ENCODE measurements at regions not wholly inside any gene's neighbourhood (a gene's known extent, or its start where the extent isn't known, plus 50 kb on each side); places are given as distances from the start of the nearest gene placed in this dataset.

DNA sequence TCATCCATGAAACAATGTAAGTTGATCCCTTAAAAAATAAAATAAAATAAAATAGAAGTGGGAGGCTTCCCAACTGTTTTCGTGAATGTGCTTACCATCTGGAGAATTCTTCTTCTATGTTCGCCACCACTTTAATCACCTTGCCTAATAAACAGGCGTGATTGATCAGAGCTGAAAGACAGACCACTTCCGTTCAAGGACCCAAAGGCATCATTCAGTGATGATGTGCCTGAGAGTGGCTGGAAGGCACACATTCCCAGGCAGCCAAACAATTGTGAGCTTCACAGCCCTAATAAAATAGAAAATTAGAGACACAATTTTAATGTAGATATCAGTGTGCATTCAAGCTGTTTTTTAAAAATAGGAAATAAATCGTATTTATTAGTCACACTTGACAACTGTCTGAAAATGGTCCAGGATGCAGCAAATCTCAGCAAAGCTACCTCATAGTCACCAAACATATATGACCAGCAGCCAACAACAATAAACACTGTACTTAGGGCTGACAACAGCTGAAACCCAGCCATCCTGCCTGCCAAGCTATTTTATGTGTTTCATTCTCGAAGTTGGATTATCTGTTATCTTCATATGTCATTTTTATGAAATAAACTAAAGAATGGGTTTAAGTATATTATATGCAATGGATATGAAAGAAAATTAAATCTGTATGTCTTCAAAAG, 163.2 kb upstream of the FAM9B start:
- no peak for DNase-seq

DNA sequence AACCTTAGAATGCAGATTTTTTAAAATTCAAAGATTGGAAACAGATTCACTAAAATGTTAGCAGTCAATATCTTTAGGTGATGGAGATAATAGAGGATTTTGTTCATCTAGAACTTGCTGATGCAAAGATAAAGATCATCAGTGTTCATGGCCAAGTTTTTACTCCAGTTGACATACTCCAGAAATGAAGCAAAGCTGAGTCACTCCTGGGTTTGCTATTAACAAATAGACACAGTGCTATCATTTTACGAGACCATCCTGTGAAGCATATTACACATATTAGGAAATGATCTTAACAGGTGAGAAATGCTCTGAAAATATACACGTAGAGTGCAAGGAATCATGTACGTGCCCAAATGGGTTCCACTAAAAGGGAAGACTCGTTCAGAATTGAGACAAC, 170.6 kb upstream of the FAM9B start:
- DNase-seq: no peak

DNA sequence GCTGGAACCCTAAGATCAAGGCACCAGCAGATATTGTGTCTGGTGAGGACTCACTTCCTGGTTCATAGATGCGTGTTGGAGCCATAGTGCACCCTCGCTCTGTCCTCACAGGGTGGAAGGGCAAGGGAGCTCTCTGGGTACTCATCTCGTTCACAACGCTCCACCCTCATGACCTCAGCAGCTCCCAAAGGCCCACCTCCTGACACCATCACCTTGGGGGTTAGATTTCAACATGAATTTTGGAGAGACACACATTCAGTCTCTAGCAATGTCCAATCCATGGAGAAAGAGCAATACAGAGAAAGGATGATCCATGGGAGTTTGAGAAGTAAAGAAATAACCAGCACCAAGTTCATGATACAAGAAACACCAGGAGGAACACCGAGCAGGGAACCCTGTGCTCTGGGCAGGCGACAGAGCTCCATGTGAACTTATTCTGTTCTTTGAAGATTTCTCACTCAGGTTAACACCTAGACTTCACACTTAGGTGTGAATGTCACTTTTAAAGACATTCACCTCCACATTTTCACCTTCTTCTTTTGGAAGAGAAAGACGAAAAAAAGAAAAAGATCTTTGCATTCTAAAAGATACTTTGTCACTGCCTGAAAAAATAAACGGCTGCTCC, 171.8 kb upstream of the FAM9B start:
- DNase-seq: no peak

DNA sequence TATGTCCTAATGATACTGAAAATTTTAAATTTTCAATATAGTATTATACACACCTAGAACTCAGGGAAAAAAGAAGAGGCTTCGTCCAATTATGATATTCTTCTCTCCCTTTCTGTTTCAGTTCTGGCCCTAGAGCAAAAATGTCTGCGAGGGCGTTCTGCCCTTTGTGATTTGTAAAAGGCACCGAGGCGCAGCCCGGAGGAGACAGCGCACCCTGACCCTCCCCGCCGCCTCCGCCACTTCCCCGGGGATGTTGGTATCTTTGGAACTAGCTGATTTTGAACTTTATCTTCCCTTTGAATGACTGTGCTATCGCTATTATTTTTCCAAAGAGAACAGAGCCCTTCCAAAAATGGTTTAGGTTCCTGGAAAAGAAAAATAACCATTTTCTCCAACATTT, 173.2 kb upstream of the FAM9B start:
- DNase-seq: no peak

DNA sequence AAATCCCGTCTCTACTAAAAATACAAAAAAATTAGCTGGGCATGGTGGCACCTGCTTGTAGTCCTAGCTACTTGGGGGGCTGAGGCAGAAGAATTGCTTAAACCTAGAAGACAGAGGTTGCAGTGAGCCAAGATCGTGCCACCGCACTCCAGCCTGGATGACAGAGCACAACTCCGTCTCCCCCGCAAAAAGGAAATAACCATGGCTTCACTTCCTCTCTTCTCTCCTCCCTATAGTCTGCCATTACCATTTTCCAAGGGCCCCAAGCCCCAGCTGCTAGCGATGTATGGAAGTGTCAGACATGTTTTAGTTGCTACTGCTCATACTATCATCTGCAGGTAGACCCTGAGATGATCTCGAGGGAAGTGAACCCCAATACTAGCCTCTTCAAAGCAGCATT, 177.3 kb upstream of the FAM9B start:
- DNase-seq: peak in 1 of 2 donors; percentile 1

DNA sequence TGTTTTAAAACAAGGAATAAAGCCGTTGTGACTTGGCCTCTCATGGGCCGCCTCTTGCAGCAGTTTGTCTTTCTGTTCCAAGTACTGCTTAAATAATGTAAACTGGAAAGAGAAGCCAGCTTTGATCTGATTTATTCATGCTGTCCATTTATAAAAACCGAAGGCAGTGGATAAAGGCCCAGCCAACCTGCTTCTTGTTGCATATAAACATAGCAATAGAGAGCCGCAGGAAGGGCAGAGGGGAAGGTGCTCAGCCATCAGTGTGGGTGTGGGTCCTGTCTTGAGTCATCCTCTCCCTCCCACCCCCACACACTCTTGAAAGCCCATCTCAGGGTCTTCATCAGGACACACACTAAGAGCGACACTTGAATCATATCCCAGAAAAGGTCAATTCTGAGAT, 187.9 kb upstream of the FAM9B start:
- DNase-seq: no peak

DNA sequence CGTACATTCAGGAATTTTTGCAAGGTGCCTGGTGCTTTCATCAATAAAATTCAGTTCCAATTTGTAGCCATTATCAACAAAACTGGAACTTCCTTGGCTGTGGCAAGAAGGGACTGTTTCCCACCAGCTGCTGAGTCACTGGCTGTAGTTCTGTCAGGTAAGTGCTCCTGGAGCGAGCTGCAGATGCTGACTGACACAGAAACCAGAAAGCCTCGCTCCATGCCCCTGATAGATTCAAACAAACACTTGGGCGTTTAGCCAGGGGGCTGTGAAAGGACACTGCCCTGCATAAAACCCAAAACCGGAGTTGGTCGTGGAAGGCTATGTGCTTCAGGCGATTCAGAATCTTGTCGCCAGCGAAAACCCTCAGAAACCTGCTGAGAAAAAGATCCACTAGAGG, 188.4 kb upstream of the FAM9B start:
- DNase-seq: no peak

DNA sequence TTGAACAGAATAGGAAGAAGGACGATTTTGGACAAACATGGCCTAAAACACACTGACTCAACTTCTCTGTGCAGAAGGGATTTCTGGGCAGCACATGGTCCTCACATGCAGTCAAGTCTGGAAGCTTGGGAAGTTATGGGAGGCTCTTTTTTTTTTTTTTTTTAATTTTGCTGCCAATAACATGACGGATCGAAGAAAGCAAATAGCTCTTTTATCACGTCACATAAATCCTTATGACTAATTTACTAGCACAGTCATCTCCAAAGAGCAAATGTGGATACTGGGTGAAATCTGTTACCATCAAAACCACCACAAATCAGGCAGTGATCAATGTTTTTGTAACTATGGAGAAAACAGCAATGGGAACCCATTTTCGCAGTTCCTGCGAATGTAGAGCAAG, 193.3 kb upstream of the FAM9B start:
- DNase-seq: no peak

DNA sequence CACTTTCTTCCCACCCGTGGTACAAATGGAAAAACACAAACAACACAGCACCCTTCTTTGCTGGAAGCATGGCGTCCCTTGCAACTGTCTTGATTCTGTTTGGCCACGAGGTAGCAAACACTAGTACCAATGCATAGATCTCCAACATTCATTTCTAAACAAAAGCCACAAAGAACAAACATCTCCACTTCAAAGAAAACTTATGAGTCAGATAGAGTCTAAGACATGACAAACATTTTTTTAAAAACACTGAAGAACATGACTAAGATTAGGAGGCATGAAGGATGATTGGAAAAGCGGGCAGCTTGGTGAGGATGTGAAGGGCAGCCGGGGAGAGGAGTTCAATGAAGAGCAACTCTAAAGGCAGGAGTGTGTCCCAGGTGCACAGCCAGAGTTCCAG, 197.6 kb upstream of the FAM9B start:
- DNase-seq: no peak

DNA sequence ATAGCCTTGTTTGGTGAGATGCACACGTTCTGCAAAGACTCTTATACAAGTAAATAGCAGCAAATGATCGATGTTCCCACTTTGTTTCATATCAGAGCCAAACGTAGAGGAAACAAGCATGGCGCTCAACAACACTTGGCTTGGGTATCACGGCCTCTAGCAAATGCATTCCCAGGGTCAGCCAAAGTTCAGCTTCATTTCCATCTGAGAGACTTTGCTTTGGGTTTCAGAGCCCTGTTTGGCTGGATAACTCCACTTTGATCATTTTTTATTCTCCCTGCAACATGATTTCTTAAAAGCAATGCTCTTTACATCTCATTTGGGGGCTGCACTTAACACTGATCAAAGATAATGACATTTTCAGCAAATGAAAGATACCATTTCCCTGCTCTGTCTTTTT, 199.2 kb upstream of the FAM9B start:
- DNase-seq: no peak

DNA sequence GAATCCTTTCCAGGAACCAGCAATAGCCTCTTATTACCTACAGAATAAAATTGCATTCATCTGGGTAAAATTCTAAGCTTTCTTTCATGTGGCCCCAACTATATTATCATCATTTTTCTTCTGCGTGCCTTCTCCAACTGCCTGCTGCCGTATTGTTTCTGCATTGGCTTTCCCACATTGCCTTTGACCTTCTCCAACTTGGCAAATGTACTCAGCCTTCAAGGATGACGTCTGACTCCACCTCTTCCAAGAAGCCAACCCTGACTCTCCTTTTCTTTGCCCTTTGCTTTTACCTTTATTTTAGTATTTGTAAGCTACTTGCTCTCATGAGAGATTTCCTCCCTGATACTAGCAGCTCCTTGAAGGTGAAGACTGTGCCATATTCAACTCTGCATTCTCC, 200.4 kb upstream of the FAM9B start:
- DNase-seq: no peak

DNA sequence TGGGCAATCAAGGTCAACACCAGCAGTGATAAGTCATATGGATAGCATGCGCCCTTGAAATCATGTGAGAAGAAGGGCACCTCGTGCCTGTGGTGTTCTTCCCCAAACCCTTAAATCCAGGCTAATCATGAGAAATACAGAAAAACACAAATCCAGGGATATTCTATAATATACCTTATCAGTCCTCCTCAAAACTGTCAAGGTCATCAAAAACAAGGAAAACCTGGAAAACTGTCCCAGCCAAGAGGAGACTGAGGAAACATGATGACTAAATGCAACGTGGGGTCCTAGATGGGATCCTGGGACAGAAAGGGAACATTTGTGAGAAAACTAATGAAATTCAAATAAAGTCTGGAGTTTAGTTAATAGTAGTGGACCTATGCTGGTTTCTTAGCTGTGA, 201.8 kb upstream of the FAM9B start:
- DNase-seq: no peak

DNA sequence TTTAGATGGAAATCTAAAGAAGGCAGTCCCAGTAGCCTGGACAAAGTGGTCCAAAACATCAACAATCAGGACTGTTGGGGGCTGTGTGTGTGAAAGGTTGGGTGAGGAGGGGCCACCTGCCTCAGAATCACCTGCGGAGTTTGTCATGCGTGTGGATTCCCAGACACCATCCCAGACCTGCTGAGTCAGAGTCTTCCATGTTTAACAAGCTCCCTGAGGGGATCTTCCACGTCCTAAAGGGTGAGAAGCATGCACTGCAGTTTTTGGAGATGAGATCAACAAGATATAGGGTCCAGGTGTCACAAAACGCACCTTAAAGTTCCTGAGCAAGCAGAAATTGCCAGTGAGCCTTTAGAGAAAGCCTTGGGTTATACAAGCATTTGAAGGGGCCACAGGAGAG, 207.0 kb upstream of the FAM9B start:
- no peak for DNase-seq

DNA sequence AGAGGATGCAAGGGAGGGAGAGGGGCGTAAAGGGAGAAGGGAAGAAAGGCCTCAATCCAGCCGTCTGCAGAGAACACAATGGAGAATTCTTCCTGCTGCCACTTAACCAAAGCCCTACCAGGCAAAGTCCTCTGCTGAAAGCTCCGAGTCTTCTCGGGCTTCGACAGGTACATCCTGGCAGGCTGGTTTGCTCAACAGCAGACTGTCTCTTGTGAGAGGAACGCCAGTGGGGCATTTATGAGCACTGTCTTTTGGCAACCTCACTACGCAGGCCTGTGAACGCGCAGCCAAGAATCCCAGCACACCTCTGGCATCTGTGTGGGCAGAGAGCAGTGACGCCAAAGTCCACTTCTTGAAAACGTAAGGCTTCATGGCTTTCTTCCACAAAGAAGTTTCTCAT, 207.5 kb upstream of the FAM9B start:
- DNase-seq: no peak

DNA sequence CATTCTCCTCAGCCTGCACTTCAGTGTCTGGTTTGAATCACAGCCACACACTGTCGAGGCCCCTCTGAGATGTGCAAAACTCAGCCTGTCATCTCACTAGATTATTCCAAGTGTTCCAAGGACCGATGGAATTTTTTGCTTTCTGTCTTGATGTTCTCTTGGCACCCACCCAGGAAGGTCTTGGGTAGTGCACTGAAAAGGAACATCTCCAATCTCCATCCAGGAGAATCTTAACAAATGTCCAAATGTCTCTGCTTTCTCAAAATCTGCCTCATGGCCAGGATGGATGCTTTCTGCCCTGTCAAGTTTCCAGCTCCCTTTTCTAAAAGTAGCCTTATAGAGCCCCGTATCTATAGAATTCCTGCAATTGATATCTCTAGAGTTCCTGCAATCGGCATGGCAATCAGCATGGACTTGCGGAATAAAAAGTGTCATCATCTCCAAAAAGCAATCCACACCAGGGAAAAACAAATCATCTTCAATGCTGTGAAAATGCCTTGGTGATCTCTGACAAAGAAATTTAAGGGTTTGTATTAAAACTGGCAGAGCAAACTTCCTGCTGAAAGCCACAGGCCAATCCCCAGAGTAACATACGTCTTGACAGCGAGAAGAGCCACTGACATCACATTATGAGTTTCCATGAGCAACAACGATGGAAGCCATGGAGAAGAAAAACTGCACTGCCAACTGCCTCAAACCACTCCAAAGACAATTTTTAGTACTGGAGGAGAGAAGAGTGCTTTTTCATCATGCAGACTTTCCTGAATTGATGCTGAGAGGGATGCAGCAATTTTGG, 215.3 kb upstream of the FAM9B start:
- no peak for DNase-seq

DNA sequence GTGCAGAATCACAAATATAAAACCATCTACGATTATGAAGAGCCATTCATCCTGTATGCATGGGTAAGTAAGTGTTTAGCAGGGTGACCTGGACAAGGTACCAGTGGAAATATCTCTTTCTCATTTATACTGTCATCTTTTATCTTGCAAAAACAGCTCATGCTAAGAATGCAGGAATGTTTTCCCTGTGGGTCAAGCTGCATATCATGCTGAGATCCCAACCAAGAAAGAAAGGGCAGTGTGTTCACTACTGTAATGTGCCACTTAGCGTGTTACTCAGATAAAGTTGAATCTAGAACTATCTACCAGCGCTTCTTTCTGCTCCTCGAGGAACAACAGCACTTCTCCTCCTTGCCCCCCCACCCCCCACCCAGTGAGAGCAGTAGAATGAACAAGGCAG, 212.7 kb upstream of the TBL1X start:
- no peak for DNase-seq

DNA sequence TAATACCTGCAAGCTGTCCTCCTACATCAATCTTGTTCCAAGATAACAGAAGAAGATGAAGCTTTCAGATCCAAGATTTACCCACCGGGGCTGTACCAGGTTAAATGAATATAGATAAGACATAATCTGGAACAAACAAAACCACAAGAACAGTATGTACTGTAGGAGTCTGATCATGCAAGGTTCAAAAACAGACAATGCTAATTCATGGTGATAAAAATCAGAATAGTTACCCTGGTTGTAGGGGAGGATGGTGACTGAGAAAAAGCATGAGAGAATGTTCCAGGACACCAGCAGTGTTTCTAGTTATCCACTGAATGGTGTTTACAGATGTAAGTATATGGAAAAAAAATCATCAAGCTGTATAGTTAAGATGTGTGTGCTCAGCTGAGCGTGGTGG, 211.6 kb upstream of the TBL1X start:
- no peak for DNase-seq

DNA sequence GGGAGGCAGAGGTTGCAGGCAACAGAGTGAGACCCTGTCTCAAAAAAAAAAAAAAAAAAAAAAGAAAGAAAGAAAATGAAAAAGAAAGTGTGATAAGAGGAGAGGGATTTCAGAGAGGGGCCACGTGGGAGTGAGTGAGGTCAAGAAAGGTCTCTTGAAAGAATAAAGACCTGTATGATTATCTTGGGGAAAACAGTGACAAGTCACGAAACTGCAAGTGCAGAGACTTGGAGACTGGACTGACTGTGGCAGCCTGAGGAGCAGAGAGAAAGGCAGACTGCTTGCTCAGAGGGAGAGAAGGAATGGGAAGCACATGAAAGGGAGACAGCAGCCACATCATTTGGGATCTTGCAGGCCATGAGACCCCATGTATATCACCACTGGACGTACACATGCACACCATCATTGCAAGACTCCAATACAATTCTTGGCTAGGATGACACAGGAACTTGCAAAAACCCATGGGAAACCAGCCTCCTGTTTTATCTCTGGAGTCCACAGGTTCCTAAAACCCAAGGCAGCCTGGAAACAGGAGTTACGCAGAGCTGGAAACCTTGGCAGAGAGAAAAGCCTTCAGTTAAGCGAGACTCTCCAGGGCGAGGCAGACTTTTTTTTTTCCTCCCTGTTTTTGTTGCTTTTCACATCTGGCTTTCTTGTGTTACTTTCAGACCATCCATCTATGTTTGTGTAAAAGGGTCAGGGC, 207.0 kb upstream of the TBL1X start:
- DNase-seq: no peak

DNA sequence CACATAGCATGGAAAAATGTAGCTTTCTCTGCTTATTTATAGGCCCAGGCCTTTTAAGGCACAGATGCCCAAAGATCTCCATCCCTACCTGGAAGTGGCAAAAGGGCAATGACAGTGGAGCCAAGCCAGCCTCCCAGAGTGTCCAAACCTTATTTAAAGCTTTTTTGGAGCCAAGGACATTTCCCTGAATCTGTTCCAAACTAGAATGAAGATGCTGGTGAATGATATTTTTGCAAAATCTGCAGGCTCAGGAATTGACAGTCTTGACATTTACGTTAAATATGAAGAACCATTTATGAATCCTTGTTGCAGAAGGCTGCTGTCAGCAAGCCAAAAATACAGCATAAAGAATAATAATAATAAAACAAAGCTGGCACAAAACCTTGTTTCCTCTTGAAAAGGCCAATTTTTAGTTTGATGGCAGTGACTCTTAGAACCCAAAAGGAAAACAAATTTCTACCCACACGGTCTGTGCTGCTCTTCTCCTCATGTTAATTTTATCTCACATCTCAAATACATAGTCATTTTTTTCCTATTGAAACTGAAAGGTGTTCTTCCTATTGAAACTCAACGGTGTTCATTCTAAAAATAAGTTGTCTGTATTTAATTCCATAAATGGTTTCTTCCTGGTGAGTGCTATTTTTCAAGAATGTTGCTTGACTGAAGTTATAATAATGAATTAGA, 206.3 kb upstream of the TBL1X start:
- DNase-seq: no peak

DNA sequence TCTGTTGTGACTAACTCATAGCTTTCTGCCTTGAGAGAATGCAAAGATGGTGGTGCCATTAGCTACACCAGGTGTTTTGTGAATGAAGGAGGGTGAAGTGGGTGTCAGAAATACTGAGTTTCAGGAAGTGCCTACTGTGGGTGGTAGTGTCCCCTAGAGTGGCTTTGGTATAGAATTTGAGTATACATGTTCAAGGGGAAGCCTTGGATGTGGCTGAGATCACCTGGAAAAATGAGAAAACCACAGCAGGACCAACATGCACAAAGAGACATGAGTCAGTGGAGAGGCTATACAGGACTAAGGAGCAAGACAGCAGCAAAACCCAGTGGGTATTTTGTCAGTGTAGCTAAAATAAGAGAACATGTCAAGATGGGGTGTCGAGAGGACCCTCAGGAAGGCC, 204.3 kb upstream of the TBL1X start:
- DNase-seq: no peak

DNA sequence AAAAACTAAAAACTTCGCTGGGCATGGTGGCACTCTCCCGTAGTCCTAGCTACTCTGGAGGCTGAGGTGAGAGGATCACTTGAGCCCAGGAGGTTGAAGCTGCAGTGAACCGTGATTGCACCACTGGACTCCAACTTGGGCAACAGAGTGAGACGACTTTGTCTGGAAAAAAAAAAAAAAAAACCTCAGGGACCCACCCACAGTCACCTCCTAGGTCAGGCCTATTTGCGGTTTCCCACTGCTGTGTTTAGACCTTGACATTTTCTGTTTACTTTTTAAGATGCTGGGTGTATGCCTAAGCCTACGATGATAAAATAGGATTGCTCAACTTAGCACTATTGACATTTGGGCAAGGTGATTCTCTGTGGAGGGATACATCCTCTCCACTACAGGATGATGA, 197.4 kb upstream of the TBL1X start:
- no peak for DNase-seq

DNA sequence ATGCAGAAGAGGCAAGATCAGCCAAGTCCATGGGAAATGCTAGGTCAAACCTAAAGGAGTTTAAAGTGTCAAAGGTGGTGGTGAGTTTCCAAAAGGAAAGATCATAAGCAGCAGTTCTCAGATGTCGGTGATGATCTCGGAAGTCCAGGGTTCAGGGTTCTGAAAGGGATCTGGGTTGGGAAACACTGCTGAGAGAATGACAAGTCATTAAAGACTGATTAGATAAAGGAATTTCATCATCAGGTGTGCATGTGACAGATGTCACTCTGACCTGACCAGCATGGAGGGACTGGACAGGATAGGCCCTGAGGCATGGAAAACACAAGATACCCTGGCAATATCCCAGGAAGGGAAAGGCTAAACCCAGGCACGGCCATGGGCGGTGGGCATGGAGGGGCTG, 195.7 kb upstream of the TBL1X start:
- DNase-seq: no peak

Data from inflammatory macrophage treated with lipopolysaccharide for 1 hour (primary cell).